Mammary epithelial cell (primary cell): ENCODE measurements at regions not wholly inside any gene's neighbourhood (a gene's known extent, or its start where the extent isn't known, plus 50 kb on each side); places are given as distances from the start of the nearest gene placed in this dataset.

ENCODE experiments used
- EZH2 ChIP-seq: IDR thresholded peaks from 2 replicates; pipeline ENCODE4 v1.6.1; 2012; ENCODE audit warnings: low read length, inconsistent platforms, borderline replicate concordance
- TF ChIP-seq, protein P1 (sequence below), 2 donors: IDR thresholded peaks in 1 of 2; conservative IDR thresholded peaks in 1 of 2; 2 replicates each; pipeline ENCODE4 v1.5.1; 2011 to 2012; ENCODE audit warnings: inconsistent platforms in 2 of 2, low read length in 2 of 2, mild to moderate bottlenecking in 2 of 2, control low read depth in 1 of 2, low read depth in 1 of 2; ENCODE audit not compliant: insufficient read depth in 1 of 2; ENCODE audit errors: extremely low read depth in 1 of 2

DNA sequence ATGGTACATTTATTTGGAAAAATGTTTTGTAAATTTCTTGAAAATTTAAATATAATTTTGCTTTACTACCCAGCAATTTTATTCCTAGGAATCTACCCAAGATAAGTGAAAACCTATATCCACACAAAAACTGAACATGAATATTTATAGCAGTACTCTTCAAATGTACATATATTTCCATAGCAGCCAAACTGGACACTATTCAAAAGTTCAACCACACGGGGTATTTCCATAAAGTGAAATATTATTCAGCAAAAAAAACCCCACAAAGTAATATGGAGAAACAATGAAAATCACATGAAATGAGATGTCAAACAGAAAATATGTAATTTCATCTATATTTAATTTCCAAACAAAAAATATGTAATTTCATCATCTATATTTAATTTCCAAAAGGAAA is 1247.6 kb upstream of the TMEFF2 start:
- TF ChIP-seq, protein P1, sequence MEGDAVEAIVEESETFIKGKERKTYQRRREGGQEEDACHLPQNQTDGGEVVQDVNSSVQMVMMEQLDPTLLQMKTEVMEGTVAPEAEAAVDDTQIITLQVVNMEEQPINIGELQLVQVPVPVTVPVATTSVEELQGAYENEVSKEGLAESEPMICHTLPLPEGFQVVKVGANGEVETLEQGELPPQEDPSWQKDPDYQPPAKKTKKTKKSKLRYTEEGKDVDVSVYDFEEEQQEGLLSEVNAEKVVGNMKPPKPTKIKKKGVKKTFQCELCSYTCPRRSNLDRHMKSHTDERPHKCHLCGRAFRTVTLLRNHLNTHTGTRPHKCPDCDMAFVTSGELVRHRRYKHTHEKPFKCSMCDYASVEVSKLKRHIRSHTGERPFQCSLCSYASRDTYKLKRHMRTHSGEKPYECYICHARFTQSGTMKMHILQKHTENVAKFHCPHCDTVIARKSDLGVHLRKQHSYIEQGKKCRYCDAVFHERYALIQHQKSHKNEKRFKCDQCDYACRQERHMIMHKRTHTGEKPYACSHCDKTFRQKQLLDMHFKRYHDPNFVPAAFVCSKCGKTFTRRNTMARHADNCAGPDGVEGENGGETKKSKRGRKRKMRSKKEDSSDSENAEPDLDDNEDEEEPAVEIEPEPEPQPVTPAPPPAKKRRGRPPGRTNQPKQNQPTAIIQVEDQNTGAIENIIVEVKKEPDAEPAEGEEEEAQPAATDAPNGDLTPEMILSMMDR (conservative IDR thresholded peaks at IDR 0.05 in 1 of 2, IDR thresholded peaks at IDR 0.05 in 1 of 2; ENCODE audit: extremely low read depth in 1 of 2, insufficient read depth in 1 of 2, low read depth in 1 of 2, low read length in 2 of 2) = no peak
- TF ChIP-seq EZH2 = no peak
